Putamen (tissue), 1 donor: ENCODE measurements at regions not wholly inside any gene's neighbourhood (a gene's known extent, or its start where the extent isn't known, plus 50 kb on each side); places are given as distances from the start of the nearest gene placed in this dataset.

Source experiments
- DNase-seq: peaks from one replicate; pipeline ENCODE4 v3.0.0-alpha.2; 2016; ENCODE audit warnings: low spot score

GRCh38 chr13:67664502-67664901 lies 434.4 kb upstream of the PCDH9 start:
- no peak for DNase-seq

GRCh38 chr13:67662997-67663396 lies 432.9 kb upstream of the PCDH9 start:
- no peak for DNase-seq

- DNase-seq, result no peak
Measured at GRCh38 chr13:67652887-67653286, 422.8 kb upstream of the PCDH9 start.

DNA sequence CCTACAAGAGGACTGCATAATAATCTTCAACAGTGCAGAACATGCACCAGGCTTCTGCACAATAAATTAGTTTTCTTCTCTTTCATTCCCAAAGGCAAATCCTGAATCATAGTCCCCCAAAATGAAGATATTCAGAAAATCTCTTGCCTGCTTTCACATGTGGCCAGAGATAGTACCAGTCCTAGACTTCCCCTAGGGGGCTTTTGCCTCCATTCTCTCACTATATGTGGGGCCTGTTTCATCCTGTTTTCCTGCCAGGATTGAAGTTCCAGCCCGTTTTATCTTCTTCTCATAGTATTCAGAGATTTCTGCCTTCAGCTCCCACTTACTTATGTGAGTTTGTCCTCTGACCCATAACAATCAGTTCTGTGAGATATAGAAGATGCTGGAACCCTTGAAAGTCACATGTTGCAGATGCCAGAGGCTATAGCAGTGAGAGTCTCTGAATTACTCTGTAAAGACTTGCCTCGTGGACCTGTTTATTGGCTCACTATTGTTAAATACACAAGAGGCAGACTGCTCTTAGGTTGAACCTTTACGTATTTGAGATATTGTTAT lies 421.9 kb upstream of the PCDH9 start:
- no peak for DNase-seq

GRCh38 chr13:67650471-67650870 lies 420.3 kb upstream of the PCDH9 start:
- no peak for DNase-seq

DNA sequence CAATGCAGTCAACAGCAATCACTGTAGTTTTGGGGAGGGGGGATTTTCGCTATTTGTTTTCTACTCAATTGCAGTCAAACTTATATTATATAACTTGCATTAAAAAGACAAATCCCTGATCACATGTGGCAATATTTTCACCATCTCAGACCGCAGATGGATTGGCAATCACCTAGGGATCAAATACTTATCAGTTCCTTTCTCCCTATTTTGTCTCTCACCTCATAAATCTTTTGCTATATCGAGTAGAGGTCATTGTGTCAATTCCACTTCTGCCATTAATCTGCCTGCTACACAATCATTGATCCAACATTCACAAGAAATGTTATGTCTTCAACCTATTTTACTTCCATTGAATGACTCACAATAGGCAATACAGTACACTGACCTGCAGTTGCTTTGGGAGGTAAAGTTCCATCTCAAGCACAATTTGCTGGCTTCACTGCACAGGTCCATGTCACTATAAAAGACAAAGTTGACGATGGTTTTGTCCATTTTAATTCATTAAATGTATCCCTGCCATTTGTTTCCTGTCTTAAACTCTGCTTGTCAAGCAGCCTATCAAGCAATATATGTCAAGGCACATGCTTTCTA lies 415.8 kb upstream of the PCDH9 start:
- DNase-seq, result no peak

DNA sequence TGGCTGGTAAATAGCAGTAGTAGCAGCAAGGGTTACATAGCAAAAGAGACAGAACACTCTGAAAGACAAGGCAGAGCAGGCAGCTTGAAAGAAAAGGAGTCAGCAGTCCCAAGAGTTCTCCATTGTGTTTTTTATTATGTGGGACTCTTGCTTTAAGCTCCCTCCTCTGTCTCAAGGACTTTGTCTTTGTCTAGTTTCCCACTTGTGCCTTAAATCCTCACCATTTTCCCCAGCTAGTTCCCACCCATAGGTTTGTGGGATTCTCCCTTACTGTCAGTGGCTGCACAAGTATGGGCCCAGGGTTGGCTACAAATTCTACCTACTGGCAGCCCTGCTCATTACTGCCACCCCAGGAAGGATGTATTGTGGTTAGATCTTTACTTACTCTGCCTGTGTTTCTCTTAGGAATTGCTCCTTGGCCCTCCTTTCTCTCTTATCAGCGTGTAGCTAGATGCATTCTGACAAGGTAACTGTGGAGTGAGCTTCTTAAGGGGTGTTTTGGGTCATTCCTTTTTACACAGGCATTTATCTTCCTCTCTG lies 413.4 kb upstream of the PCDH9 start:
- no peak for DNase-seq

DNA sequence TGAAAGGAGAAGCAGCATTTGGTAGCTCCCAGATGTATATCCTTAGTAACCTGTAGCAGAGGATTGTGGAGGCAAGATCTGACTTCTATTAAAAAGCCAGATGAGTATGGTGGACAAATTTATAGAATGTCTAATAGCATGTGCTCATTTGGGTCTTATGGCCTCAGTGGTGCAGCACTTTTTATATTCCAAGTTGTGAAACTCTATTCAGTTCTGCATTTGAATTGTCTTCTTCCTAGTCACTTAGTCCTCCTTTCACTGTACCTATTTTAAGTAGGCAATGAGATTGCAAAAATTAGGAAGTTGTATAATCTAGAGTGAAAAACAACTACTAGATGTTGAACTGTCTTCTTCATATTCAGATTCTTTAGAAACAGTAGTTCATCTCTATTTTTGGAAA lies 412.5 kb upstream of the PCDH9 start:
- no peak for DNase-seq

DNA sequence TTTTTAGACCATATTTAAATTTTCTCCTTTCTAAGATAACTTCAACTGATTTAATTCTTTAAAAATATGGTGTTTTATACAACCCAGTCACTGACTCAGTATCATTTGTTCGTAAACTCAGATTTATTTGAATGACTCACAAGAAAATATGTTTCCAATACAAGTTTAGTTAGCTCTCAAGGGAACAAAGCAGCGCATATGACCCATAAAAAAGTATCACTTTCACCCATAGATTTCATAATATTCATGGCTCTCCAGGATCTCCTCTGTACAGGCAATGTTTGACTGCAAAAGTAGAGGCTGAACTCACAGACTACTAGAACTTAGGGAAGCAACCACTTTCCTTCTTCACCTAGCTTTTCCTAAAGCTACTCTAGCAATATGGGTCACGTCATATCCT lies 405.6 kb upstream of the PCDH9 start:
- DNase-seq, result no peak

- DNase-seq, result no peak
Measured at GRCh38 chr13:67632590-67632989, 402.5 kb upstream of the PCDH9 start.

DNA sequence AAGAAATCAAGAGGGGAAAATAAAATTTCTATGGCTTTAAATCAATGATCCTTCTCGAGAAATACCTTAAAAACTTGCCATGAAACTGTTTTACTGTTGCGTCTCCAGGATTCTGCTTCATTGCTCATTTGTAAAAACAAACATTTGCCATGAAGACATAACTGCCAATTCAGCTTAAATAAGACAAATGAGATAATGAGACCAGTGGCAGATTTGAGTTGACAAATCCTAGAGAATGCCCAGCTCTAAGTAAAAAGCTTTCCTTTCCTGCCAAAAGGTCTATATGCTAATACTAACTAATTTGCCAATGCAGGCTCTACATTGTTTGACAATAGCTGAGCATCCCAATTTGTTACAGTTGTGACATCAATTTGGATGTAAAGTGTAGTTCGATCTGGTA lies 400.5 kb upstream of the PCDH9 start:
- DNase-seq, result no peak

DNA sequence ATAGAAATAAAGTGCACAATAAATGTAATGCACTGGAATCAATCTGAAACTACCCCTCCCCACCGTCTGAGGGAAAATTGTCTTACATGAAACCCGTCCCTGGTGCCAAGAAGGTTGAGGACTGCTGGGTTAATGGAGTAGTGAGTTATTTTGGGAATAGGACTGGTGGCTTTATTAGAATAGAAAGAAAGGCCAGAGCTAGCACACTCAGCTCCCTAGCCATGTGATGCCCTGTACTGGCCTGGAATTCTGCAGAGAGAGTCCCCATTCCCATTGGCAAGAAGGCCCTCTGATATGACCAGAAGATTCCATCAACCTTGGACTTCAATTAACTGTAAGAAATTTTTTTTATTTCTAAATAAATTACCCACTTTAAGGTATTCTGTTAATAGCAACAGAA lies 393.5 kb upstream of the PCDH9 start:
- DNase-seq, result no peak

DNA sequence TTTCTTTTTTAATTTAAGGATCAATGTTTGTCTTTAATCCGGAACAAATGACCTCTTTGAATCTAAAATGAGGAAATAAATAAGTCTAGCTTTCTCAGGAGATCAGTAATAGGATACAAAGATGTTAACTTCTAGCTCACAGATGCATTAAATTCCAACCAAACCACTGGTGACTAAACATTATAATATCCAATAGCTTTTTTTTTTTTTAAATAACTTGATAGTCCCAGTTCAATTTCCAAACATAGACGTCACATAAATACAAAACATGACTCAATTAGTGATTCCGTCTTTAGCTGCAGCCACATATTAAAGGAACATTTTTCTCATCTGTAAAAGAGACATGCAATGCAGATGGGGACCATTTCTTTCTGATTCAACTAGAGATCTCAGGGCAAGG lies 390.5 kb upstream of the PCDH9 start:
- DNase-seq, result no peak

- no peak for DNase-seq
Measured at GRCh38 chr13:67619995-67620380, 389.9 kb upstream of the PCDH9 start.

DNA sequence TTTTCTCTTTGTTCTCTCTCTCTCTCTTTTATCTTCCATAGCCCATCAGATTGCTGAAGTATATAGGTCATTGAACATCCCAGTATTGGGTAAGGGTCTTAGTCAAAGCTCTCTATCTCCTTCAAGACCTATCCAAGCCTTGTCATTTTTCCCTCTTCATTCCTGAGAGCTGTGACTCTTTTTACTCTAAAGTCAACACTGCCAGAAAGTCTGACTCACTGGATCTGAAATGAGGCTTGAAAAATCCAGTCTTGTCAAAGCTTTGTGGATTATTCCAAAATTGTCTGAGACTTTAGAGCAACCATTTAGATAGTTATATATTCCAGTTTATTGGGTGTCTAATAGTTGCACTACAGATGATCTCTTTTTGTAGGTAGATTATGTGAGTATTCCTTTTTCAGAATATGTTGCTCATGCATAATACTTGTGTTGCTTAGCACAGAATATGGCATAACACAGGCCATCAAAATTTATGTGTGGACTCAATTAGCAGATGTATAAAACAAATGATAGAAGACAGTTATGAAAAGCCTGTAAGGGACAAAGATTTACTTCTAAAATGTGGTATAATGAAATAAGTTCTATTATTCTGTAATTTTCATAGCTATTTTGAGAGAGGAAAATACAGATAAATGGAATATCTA lies 389.3 kb upstream of the PCDH9 start:
- no peak for DNase-seq

DNA sequence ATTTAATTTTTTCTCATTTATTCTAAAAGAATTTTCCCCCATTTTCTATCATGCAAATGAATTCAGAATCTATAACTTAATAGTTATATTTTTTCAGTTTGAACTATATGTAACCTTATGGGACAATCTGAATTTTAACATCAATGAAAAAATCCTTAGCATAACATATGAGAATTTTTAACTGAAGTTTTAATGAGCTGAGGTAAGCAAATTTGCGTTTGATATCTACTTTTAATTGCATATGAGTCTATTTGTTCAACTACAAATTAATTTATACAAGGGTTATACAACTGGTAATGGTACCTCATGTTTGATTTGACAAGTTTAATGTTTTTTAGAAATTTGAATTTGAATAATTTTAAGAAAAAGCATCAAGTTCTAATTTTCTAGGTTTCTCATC lies 384.4 kb upstream of the PCDH9 start:
- DNase-seq, result no peak

- DNase-seq, result no peak
Measured at GRCh38 chr13:67614013-67614412, 383.9 kb upstream of the PCDH9 start.

GRCh38 chr13:67588607-67589006 lies 358.5 kb upstream of the PCDH9 start:
- no peak for DNase-seq

DNA sequence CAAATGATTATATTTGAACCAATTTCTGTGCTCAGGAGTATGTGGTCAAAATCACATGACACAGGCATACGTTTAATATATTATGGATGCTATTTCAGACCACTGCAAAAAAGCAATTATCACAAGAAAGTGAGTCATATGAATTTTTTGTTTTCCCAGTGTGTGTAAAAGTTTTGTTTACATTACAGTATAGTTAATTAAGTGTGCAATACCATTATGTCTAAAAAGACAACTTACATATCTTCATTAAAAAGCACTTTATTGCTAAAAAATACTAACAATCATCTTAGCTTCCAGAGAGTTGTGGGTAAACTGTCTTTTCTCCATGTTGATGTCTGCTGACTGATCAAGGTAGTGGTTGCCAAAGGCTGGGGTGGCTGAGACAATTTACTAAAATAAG lies 347.2 kb upstream of the PCDH9 start:
- DNase-seq, result no peak

GRCh38 chr13:67574320-67575233 lies 344.4 kb upstream of the PCDH9 start:
- DNase-seq, result no peak

GRCh38 chr13:67568205-67568604 lies 338.1 kb upstream of the PCDH9 start:
- DNase-seq, result no peak

DNA sequence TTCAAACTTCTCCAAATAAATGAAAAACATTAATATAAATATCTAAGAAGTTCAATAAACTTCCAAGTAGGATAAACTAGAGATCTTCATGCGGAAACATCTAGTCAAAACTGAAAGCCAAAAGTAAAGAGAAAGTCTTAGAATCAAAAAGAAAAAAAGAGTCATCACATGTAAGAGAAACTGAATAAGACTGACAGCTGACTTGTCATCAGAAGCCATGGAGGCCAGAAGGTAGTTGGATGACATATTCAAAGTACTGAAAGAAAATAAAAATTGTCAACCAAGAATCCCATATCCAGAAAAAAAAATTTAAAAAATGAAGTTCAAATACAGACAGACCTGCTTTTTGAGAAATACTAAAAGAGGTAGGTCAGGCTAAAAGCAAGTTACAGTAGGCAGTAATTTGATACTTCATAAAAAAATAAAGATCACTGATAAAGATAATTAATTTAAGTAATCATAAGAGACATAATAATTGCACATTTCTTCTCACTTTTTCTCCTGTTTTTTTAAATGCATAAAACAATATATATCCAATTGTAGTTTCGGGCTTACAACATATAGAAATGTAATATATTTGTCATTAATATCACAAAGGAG lies 327.6 kb upstream of the PCDH9 start:
- DNase-seq, result no peak
